ENCODE measurements at regions not wholly inside any gene's neighbourhood (a gene's known extent, or its start where the extent isn't known, plus 50 kb on each side); places are given as distances from the start of the nearest gene placed in this dataset.

GRCh38 chr17:77882481-77883212 lies 75.9 kb upstream of the TNRC6C start:
- DNase-seq (ENCODE audit: low spot score in 2 of 2) = peak in 1 of 2 donors; percentile 26
- peaks cover 12 to 28% of the 10 kb centered on the region in 2 donors for H3K4me1 ChIP-seq

GRCh38 chr17:77883213-77883650 lies 75.3 kb upstream of the TNRC6C start:
- intact Hi-C loops (cut with DNase I; ENCODE audit: low total_unique reads) = no loop called here
- TF ChIP-seq POLR2A (IDR thresholded peaks at IDR 0.05) (no peak), POLR2AphosphoS5 (IDR thresholded peaks at IDR 0.05) (no peak)
- TF ChIP-seq, protein P1, sequence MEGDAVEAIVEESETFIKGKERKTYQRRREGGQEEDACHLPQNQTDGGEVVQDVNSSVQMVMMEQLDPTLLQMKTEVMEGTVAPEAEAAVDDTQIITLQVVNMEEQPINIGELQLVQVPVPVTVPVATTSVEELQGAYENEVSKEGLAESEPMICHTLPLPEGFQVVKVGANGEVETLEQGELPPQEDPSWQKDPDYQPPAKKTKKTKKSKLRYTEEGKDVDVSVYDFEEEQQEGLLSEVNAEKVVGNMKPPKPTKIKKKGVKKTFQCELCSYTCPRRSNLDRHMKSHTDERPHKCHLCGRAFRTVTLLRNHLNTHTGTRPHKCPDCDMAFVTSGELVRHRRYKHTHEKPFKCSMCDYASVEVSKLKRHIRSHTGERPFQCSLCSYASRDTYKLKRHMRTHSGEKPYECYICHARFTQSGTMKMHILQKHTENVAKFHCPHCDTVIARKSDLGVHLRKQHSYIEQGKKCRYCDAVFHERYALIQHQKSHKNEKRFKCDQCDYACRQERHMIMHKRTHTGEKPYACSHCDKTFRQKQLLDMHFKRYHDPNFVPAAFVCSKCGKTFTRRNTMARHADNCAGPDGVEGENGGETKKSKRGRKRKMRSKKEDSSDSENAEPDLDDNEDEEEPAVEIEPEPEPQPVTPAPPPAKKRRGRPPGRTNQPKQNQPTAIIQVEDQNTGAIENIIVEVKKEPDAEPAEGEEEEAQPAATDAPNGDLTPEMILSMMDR (IDR thresholded peaks at IDR 0.05) = no peak
- Histone ChIP-seq H3K27me3 (no peaks in the 10 kb centered on the region), H3K9me3 (no peaks in the 10 kb centered on the region), H3K36me3 (no peaks in the 10 kb centered on the region), H3K4me1 (peaks cover 12 to 28% of the 10 kb centered on the region in 2 donors), H3K4me3 (no peak overlapping the region), H3K27ac (peak overlapping the region; percentile 33 to 81)
- no peak for DNase-seq (ENCODE audit: low spot score in 2 of 2)

More at GRCh38 chr17:77882481-77883212, 75.9 kb upstream of the TNRC6C start:
- no peak overlapping the region for H3K4me3 ChIP-seq
- H3K9me3 ChIP-seq = no peaks in the 10 kb centered on the region
- TF ChIP-seq, protein P1 (IDR thresholded peaks at IDR 0.05) = no peak
- TF ChIP-seq POLR2AphosphoS5 (IDR thresholded peaks at IDR 0.05) = no peak
- no peak for TF ChIP-seq POLR2A (IDR thresholded peaks at IDR 0.05)
- no peaks in the 10 kb centered on the region for H3K27me3 ChIP-seq
- intact Hi-C loops (cut with DNase I; ENCODE audit: low total_unique reads) = no loop called here
- no peaks in the 10 kb centered on the region for H3K36me3 ChIP-seq
- peak overlapping the region; percentile 33 to 81 for H3K27ac ChIP-seq

DNA sequence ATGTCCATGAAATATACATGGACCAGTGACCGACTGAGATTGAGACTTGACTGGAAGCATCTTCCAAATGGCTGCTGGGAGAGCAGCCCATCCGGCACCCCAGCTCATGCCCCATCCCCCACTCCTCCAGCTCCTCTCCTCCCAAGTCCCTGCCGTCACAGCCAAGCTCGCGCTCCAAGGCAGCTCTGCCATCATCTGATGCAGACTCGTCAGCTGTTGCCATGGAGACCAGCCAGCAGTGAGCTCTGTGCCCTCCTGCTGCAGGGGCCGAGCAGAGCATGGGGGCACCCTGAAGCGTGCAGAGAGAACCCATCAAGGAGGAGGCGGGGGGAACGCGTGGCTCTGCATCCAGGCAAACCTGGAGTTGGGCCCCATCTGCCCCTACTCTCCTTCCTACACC lies 74.5 kb upstream of the TNRC6C start:
- H3K4me1 ChIP-seq = peaks cover 12 to 28% of the 10 kb centered on the region in 2 donors
- DNase-seq (ENCODE audit: low spot score in 2 of 2) = no peak
- H3K27me3 ChIP-seq = no peaks in the 10 kb centered on the region
- TF ChIP-seq POLR2A (IDR thresholded peaks at IDR 0.05) (no peak), POLR2AphosphoS5 (IDR thresholded peaks at IDR 0.05) (no peak)
- TF ChIP-seq, protein P1 (IDR thresholded peaks at IDR 0.05) = no peak
- intact Hi-C loops (cut with DNase I; ENCODE audit: low total_unique reads) = no loop called here
- H3K9me3 ChIP-seq = no peaks in the 10 kb centered on the region
- H3K27ac ChIP-seq = peak overlapping the region in 1 of 2 donors; percentile 12
- no peaks in the 10 kb centered on the region for H3K36me3 ChIP-seq
- H3K4me3 ChIP-seq = no peak overlapping the region

- no peak overlapping the region for H3K4me3 ChIP-seq
- DNase-seq (ENCODE audit: low spot score in 2 of 2) = no peak
- intact Hi-C loops (cut with DNase I; ENCODE audit: low total_unique reads) = no loop called here
Observed at GRCh38 chr17:77884967-77885641, 73.4 kb upstream of the TNRC6C start.

More at GRCh38 chr17:77884967-77885641, 73.4 kb upstream of the TNRC6C start:
- no peaks in the 10 kb centered on the region for H3K36me3 ChIP-seq
- H3K27me3 ChIP-seq = no peaks in the 10 kb centered on the region
- H3K9me3 ChIP-seq = no peaks in the 10 kb centered on the region
- H3K27ac ChIP-seq = no peak overlapping the region
- peaks cover 12 to 28% of the 10 kb centered on the region in 2 donors for H3K4me1 ChIP-seq
- no peak for TF ChIP-seq POLR2AphosphoS5 (IDR thresholded peaks at IDR 0.05)
- TF ChIP-seq, protein P1 (IDR thresholded peaks at IDR 0.05) = no peak
- no peak for TF ChIP-seq POLR2A (IDR thresholded peaks at IDR 0.05)

Measured in breast epithelium (tissue), 4 donors.